IMR-90 (cell line): ENCODE measurements at regions not wholly inside any gene's neighbourhood (a gene's known extent, or its start where the extent isn't known, plus 50 kb on each side); places are given as distances from the start of the nearest gene placed in this dataset.

ENCODE experiments used
- CEBPB ChIP-seq: IDR thresholded peaks from 2 replicates; pipeline ENCODE4 v1.6.1; 2012; ENCODE audit warnings: low read depth, low read length, improper control_type of control experiment
- CHD1 ChIP-seq: IDR thresholded peaks from 2 replicates; pipeline ENCODE4 v1.6.1; 2012; ENCODE audit warnings: low read depth, low read length, improper control_type of control experiment
- FOS ChIP-seq: fragments of 150-350 bp; IDR thresholded peaks from 2 replicates; pipeline ENCODE4 v1.6.1; 2016; ENCODE audit warnings: low read depth, low read length
- MAFK ChIP-seq: IDR thresholded peaks from 2 replicates; pipeline ENCODE4 v1.6.1; 2012; ENCODE audit warnings: low read depth, low read length, improper control_type of control experiment
- MXI1 ChIP-seq: IDR thresholded peaks from 2 replicates; pipeline ENCODE4 v1.6.1; 2012; ENCODE audit warnings: low read depth, mild to moderate bottlenecking, low read length, moderate library complexity, borderline replicate concordance
- NFE2L2 ChIP-seq: fragments of 150-350 bp; IDR thresholded peaks from 2 replicates; pipeline ENCODE4 v1.6.1; 2016; ENCODE audit warnings: low read depth, mild to moderate bottlenecking, low read length
- POLR2A ChIP-seq: IDR thresholded peaks from 2 replicates; pipeline ENCODE4 v1.6.1; 2012; ENCODE audit warnings: mild to moderate bottlenecking, low read depth, low read length
- RAD21 ChIP-seq: IDR thresholded peaks from 2 replicates; pipeline ENCODE4 v1.6.1; 2012; ENCODE audit warnings: low read length, improper control_type of control experiment
- RCOR1 ChIP-seq: IDR thresholded peaks from 2 replicates; pipeline ENCODE4 v1.6.1; 2012; ENCODE audit warnings: mild to moderate bottlenecking, low read length, improper control_type of control experiment; ENCODE audit not compliant: insufficient replicate concordance
- TF ChIP-seq, protein P1 (sequence below): conservative IDR thresholded peaks from 2 replicates; pipeline ENCODE4 v1.5.1; 2012; ENCODE audit warnings: mild to moderate bottlenecking, low read depth, low read length, improper control_type of control experiment
- TF ChIP-seq, protein P2 (sequence below): fragments of 150-350 bp; IDR thresholded peaks from 2 replicates; pipeline ENCODE4 v1.6.1; 2016; ENCODE audit warnings: low read depth, mild to moderate bottlenecking, low read length, moderate library complexity, borderline replicate concordance
- TF ChIP-seq, protein P3 (sequence below): fragments of 150-350 bp; IDR thresholded peaks from 2 replicates; pipeline ENCODE4 v1.6.1; 2017; ENCODE audit warnings: mild to moderate bottlenecking, antibody characterized with exemption, low read length, low read depth

DNA sequence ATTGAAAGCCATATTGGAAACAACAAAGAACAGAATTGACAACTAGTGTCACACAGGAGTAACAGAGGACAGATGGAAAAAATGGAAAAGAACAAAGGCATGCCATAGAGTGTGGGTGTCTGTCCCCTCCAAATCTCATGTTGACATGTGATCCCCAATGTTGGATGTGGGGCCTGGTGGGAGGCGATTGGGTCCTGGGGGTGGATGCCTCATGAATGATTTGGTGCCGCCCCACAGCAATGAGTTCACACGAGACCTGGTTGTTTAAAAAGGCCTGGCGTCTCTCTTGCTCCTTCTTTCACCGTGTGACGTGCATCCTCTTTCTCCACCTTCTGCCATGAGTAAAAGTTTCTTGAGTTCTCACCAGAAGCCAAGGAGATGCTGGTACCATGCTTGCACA is 87.4 kb upstream of the GPR26 start:
- TF ChIP-seq, protein P1, sequence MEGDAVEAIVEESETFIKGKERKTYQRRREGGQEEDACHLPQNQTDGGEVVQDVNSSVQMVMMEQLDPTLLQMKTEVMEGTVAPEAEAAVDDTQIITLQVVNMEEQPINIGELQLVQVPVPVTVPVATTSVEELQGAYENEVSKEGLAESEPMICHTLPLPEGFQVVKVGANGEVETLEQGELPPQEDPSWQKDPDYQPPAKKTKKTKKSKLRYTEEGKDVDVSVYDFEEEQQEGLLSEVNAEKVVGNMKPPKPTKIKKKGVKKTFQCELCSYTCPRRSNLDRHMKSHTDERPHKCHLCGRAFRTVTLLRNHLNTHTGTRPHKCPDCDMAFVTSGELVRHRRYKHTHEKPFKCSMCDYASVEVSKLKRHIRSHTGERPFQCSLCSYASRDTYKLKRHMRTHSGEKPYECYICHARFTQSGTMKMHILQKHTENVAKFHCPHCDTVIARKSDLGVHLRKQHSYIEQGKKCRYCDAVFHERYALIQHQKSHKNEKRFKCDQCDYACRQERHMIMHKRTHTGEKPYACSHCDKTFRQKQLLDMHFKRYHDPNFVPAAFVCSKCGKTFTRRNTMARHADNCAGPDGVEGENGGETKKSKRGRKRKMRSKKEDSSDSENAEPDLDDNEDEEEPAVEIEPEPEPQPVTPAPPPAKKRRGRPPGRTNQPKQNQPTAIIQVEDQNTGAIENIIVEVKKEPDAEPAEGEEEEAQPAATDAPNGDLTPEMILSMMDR: no peak
- no peak for TF ChIP-seq CHD1
- TF ChIP-seq, protein P2, sequence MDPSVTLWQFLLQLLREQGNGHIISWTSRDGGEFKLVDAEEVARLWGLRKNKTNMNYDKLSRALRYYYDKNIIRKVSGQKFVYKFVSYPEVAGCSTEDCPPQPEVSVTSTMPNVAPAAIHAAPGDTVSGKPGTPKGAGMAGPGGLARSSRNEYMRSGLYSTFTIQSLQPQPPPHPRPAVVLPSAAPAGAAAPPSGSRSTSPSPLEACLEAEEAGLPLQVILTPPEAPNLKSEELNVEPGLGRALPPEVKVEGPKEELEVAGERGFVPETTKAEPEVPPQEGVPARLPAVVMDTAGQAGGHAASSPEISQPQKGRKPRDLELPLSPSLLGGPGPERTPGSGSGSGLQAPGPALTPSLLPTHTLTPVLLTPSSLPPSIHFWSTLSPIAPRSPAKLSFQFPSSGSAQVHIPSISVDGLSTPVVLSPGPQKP: no peak
- no peak for TF ChIP-seq CEBPB
- no peak for TF ChIP-seq POLR2A
- TF ChIP-seq FOS: no peak
- no peak for TF ChIP-seq RAD21
- no peak for TF ChIP-seq RCOR1
- no peak for TF ChIP-seq MAFK
- no peak for TF ChIP-seq MXI1
- TF ChIP-seq, protein P3, sequence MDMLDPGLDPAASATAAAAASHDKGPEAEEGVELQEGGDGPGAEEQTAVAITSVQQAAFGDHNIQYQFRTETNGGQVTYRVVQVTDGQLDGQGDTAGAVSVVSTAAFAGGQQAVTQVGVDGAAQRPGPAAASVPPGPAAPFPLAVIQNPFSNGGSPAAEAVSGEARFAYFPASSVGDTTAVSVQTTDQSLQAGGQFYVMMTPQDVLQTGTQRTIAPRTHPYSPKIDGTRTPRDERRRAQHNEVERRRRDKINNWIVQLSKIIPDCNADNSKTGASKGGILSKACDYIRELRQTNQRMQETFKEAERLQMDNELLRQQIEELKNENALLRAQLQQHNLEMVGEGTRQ: no peak
- TF ChIP-seq NFE2L2: no peak
